Naive thymus-derived CD4-positive, alpha-beta T cell (primary cell): ENCODE measurements at regions not wholly inside any gene's neighbourhood (a gene's known extent, or its start where the extent isn't known, plus 50 kb on each side); places are given as distances from the start of the nearest gene placed in this dataset.

Source experiments
- ATAC-seq: fragments of 150-1000 bp; cut with Tn5 transposase; 2 replicates; pipeline ENCODE4 v1.10.0; 2021; ENCODE audit warnings: mild to moderate bottlenecking, moderate library complexity
- CTCF ChIA-PET: fragments of 350-600 bp; sonication (Branson Sonifier 250); formaldehyde crosslinking; loops from one replicate; lab custom pipeline; 2021; ENCODE audit warnings: antibody characterized with exemption; lab: Charles Lee
- POLR2A ChIA-PET: fragments of 350-600 bp; sonication (Branson Sonifier 250); formaldehyde crosslinking; loops from one replicate; lab custom pipeline; 2021; ENCODE audit warnings: antibody characterized with exemption, inconsistent platforms; lab: Charles Lee
- DNase-seq, 9 donors: peaks; one replicate each; pipeline versions ENCODE4 v3.0.0 to v3.0.0-alpha.2; 2020 to 2022; ENCODE audit warnings: mixed read lengths in 1 of 9
- H3K27ac ChIP-seq: one replicate; pipeline ENCODE4 v1.7.0; 2013; ENCODE audit warnings: mild to moderate bottlenecking, low read depth, low read length, moderate library complexity
- H3K27me3 ChIP-seq, 2 donors: one replicate each; pipeline ENCODE4 v1.7.0; 2013; ENCODE audit warnings: low read length in 2 of 2, mild to moderate bottlenecking in 2 of 2, moderate library complexity in 2 of 2; ENCODE audit not compliant: control insufficient read depth in 2 of 2, insufficient read depth in 2 of 2
- H3K36me3 ChIP-seq, 3 experiments: 1 replicate in 2 of 3; 2 replicates in 1 of 3; pipeline ENCODE4 v1.7.0; 2013; ENCODE audit warnings: low read length in 3 of 3, mild to moderate bottlenecking in 3 of 3, moderate library complexity in 1 of 3; ENCODE audit not compliant: insufficient read depth in 3 of 3, control insufficient read depth in 2 of 3
- H3K4me1 ChIP-seq, 2 donors: one replicate each; pipeline ENCODE4 v1.7.0; 2013; ENCODE audit warnings: low read length in 2 of 2, mild to moderate bottlenecking in 2 of 2, moderate library complexity in 1 of 2; ENCODE audit not compliant: control insufficient read depth in 2 of 2, insufficient read depth in 2 of 2
- H3K4me3 ChIP-seq: 2 replicates; pipeline ENCODE4 v1.7.0; 2013; ENCODE audit warnings: mild to moderate bottlenecking, low read length
- H3K9me3 ChIP-seq, 3 experiments: 1 replicate in 2 of 3; 2 replicates in 1 of 3; pipeline ENCODE4 v1.7.0; 2013; ENCODE audit warnings: low read length in 3 of 3; ENCODE audit not compliant: control insufficient read depth in 2 of 3
- H3K27ac Mint-ChIP-seq, 9 donors: one replicate each; pipeline ENCODE4 v1.8.0; 2020 to 2022; ENCODE audit warnings: mixed read lengths in 9 of 9, mild to moderate bottlenecking in 8 of 9, moderate library complexity in 5 of 9, inconsistent platforms in 2 of 9
- H3K27me3 Mint-ChIP-seq, 5 donors: one replicate each; pipeline ENCODE4 v1.8.0; 2021 to 2022; ENCODE audit warnings: mixed read lengths in 5 of 5, mild to moderate bottlenecking in 1 of 5
- H3K36me3 Mint-ChIP-seq, 5 donors: one replicate each; pipeline ENCODE4 v1.8.0; 2020 to 2022; ENCODE audit warnings: mixed read lengths in 5 of 5, mild to moderate bottlenecking in 3 of 5, inconsistent platforms in 1 of 5
- H3K4me1 Mint-ChIP-seq, 7 donors: one replicate each; pipeline ENCODE4 v1.8.0; 2020 to 2022; ENCODE audit warnings: mixed read lengths in 7 of 7, mild to moderate bottlenecking in 3 of 7, inconsistent platforms in 1 of 7
- H3K4me3 Mint-ChIP-seq, 10 donors: one replicate each; pipeline ENCODE4 v1.8.0; 2020 to 2022; ENCODE audit warnings: mild to moderate bottlenecking in 10 of 10, mixed read lengths in 10 of 10, moderate library complexity in 6 of 10, inconsistent platforms in 2 of 10
- H3K9me3 Mint-ChIP-seq, 11 donors: one replicate each; pipeline ENCODE4 v1.8.0; 2020 to 2022; ENCODE audit warnings: mixed read lengths in 11 of 11, mild to moderate bottlenecking in 4 of 11, inconsistent platforms in 1 of 11, moderate library complexity in 1 of 11
- intact Hi-C, 2 donors: fragments of 100-400 bp; cut with micrococcal nuclease; formaldehyde crosslinking; loops; one replicate each; pipeline ENCODE4 v1.15.1; 2023

GRCh38 chr17:70658317-70658716 lies 489.0 kb downstream of the KCNJ2 start:
- intact Hi-C loops = no loop called here
- Histone ChIP-seq H3K27ac (no peak overlapping the region), H3K36me3 (no peaks in the 10 kb centered on the region), H3K4me3 (no peak overlapping the region), H3K9me3 (no peaks in the 10 kb centered on the region), H3K4me1 (no peaks in the 10 kb centered on the region), H3K27me3 (no peaks in the 10 kb centered on the region)
- Mint-ChIP-seq H3K27me3 (no peaks in the 10 kb centered on the region), H3K27ac (no peak overlapping the region), H3K4me1 (no peaks in the 10 kb centered on the region), H3K9me3 (peaks cover 0 to 5% (median 0%) of the 10 kb centered on the region in 11 donors), H3K4me3 (no peak overlapping the region), H3K36me3 (no peaks in the 10 kb centered on the region)
- ATAC-seq (no peak), DNase-seq (no peak)
- ChIA-PET POLR2A (no interaction called here), CTCF (no interaction called here)

- Mint-ChIP-seq H3K9me3 (peaks cover 0 to 5% (median 0%) of the 10 kb centered on the region in 11 donors), H3K36me3 (no peaks in the 10 kb centered on the region), H3K27me3 (no peaks in the 10 kb centered on the region), H3K4me1 (no peaks in the 10 kb centered on the region), H3K27ac (no peak overlapping the region), H3K4me3 (no peak overlapping the region)
- CTCF ChIA-PET = no interaction called here
- Histone ChIP-seq H3K4me3 (no peak overlapping the region), H3K9me3 (no peaks in the 10 kb centered on the region), H3K4me1 (no peaks in the 10 kb centered on the region), H3K36me3 (no peaks in the 10 kb centered on the region), H3K27me3 (no peaks in the 10 kb centered on the region), H3K27ac (no peak overlapping the region)
- POLR2A ChIA-PET = no interaction called here
- ATAC-seq = no peak
- intact Hi-C loops = no loop called here
- DNase-seq = no peak
Observed at GRCh38 chr17:70658840-70659239, 489.5 kb downstream of the KCNJ2 start.

GRCh38 chr17:70661342-70662222 lies 492.2 kb downstream of the KCNJ2 start:
- DNase-seq (no peak), ATAC-seq (no peak)
- CTCF ChIA-PET = no interaction called here
- intact Hi-C loops = no loop called here
- Histone ChIP-seq H3K27me3 (no peaks in the 10 kb centered on the region), H3K36me3 (no peaks in the 10 kb centered on the region), H3K4me1 (no peaks in the 10 kb centered on the region), H3K9me3 (no peaks in the 10 kb centered on the region), H3K27ac (no peak overlapping the region), H3K4me3 (no peak overlapping the region)
- H3K27me3 Mint-ChIP-seq = no peaks in the 10 kb centered on the region
- POLR2A ChIA-PET = no interaction called here
- H3K4me3 Mint-ChIP-seq = no peak overlapping the region
- H3K9me3 Mint-ChIP-seq = peaks cover 0 to 5% (median 0%) of the 10 kb centered on the region in 11 donors
- no peaks in the 10 kb centered on the region for H3K36me3 Mint-ChIP-seq
- no peaks in the 10 kb centered on the region for H3K4me1 Mint-ChIP-seq
- H3K27ac Mint-ChIP-seq = no peak overlapping the region

DNA sequence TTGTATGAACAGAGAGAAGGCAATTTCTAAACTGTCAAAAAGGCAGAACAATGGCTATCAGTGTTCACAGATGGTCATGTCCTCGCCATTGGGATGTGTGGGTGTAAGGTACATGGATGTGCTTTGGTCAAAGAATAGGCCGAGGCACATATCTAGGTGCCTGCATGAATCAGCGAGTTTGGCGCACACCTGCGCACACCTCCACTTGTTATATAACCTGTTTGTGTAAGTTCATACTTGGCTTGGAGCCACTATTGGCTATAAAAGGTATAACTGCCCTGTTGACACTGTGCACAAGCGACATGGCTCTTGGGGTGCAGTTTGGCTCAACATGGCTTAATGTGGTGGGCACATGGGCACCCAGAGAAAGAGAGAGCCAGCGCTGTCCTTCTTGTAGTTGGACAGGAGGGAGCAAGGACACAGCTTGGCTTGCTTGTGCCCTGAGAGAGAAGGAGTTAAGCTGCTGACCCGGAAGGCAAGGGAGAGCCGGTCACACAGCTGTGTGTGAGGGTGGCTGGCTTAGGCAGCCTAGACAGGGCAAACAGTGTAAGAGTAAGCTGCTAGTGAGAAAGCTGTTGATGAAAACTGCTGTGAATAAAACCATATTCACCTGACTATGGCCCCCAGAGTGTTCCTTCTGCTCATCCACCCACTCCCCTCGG lies 499.1 kb downstream of the KCNJ2 start:
- DNase-seq = no peak
- Histone ChIP-seq H3K4me1 (no peaks in the 10 kb centered on the region), H3K27me3 (no peaks in the 10 kb centered on the region), H3K36me3 (no peaks in the 10 kb centered on the region), H3K9me3 (no peaks in the 10 kb centered on the region), H3K27ac (no peak overlapping the region), H3K4me3 (no peak overlapping the region)
- intact Hi-C loops = no loop called here
- Mint-ChIP-seq H3K36me3 (no peaks in the 10 kb centered on the region), H3K27me3 (no peaks in the 10 kb centered on the region), H3K27ac (no peak overlapping the region), H3K4me1 (no peaks in the 10 kb centered on the region), H3K4me3 (no peak overlapping the region), H3K9me3 (peaks cover 0 to 6% (median 0%) of the 10 kb centered on the region in 11 donors)
- ATAC-seq = no peak
- POLR2A ChIA-PET = no interaction called here
- CTCF ChIA-PET = no interaction called here

DNA sequence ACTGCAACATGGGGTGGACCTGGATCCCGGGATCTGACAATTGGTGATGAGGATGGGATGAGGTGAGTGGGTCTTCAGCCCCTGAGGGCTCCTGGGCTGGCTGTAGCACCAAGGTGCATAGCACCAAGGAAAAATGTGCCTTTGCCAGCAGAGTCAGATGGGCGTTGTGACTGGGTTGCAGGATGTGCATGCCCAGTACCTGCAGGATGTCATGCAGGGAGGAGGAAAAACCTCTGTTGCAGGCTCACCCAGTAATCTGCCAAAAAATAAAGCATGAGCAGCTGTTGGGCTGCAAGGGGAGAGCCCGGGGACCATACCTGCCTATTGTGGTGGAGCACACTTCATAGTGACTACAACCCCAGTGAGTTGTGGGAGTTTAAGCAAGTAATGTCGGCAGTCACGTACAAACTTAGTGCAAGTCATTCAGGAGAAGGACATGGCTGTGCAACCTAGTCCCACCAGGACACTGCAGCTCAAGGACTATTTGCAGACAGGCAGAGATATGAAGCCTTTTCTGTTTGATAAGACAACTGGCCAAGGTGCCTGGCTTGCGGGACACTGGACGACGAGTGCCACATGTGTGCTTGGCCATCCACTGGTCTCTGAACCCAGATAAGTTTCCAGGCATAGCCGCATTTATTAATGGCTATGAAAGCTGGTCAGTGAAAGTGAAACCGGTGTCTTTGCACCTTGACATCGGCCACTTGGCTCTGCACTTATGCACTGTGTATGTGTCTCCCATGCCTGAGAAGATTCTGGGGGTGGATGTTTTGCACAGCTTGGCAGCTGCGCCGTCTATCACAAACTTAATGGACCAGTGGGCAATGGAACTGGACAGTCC lies 499.8 kb downstream of the KCNJ2 start:
- ATAC-seq = no peak
- H3K9me3 Mint-ChIP-seq = peaks cover 0 to 6% (median 0%) of the 10 kb centered on the region in 11 donors
- no peaks in the 10 kb centered on the region for H3K9me3 ChIP-seq
- H3K27ac ChIP-seq = no peak overlapping the region
- intact Hi-C loops = no loop called here
- no peak overlapping the region for H3K4me3 ChIP-seq
- no peaks in the 10 kb centered on the region for H3K27me3 Mint-ChIP-seq
- H3K36me3 Mint-ChIP-seq = no peaks in the 10 kb centered on the region
- H3K27me3 ChIP-seq = no peaks in the 10 kb centered on the region
- no peak overlapping the region for H3K27ac Mint-ChIP-seq
- POLR2A ChIA-PET = no interaction called here
- DNase-seq = no peak
- no peaks in the 10 kb centered on the region for H3K4me1 ChIP-seq
- H3K4me1 Mint-ChIP-seq = no peaks in the 10 kb centered on the region
- CTCF ChIA-PET = no interaction called here
- no peaks in the 10 kb centered on the region for H3K36me3 ChIP-seq
- no peak overlapping the region for H3K4me3 Mint-ChIP-seq

- H3K27ac Mint-ChIP-seq = no peak overlapping the region
Observed at GRCh38 chr17:70674061-70674460, 504.7 kb downstream of the KCNJ2 start.

More at GRCh38 chr17:70674061-70674460, 504.7 kb downstream of the KCNJ2 start:
- H3K9me3 Mint-ChIP-seq = peaks cover 0 to 6% (median 0%) of the 10 kb centered on the region in 11 donors
- DNase-seq (no peak), ATAC-seq (no peak)
- no peak overlapping the region for H3K27ac ChIP-seq
- no peaks in the 10 kb centered on the region for H3K36me3 ChIP-seq
- H3K36me3 Mint-ChIP-seq = no peaks in the 10 kb centered on the region
- no peaks in the 10 kb centered on the region for H3K4me1 Mint-ChIP-seq
- H3K4me3 ChIP-seq = no peak overlapping the region
- no peaks in the 10 kb centered on the region for H3K27me3 ChIP-seq
- H3K4me1 ChIP-seq = no peaks in the 10 kb centered on the region
- CTCF ChIA-PET = no interaction called here
- intact Hi-C loops = no loop called here
- H3K9me3 ChIP-seq = no peaks in the 10 kb centered on the region
- POLR2A ChIA-PET = no interaction called here
- H3K27me3 Mint-ChIP-seq = no peaks in the 10 kb centered on the region
- H3K4me3 Mint-ChIP-seq = no peak overlapping the region
